ENCODE measurements at regions not wholly inside any gene's neighbourhood (a gene's known extent, or its start where the extent isn't known, plus 50 kb on each side); places are given as distances from the start of the nearest gene placed in this dataset.

GRCh38 chr11:81674211-81674610 is 1059.5 kb downstream of the FAM181B start:
- DNase-seq: no peak
- no peaks in the 10 kb centered on the region for H3K4me1 ChIP-seq
- intact Hi-C loops (cut with DNase I; ENCODE audit: low total_unique reads) (no loop called here), in situ Hi-C loops (cut with MboI; ENCODE audit: low sequenced_read_pairs in 4 of 4) (no loop called here)
- ATAC-seq: no peak
- no peak overlapping the region for H3K4me3 ChIP-seq
- no peak overlapping the region for H3K27ac ChIP-seq
- H3K36me3 ChIP-seq: no peaks in the 10 kb centered on the region
- no peaks in the 10 kb centered on the region for H3K27me3 ChIP-seq
- no peaks in the 10 kb centered on the region for H3K9me3 ChIP-seq
- TF ChIP-seq CTCF (IDR thresholded peaks at IDR 0.05 in 4 of 5, conservative IDR thresholded peaks at IDR 0.05 in 1 of 5): no peak
- no peak for TF ChIP-seq POLR2A (IDR thresholded peaks at IDR 0.05)

GRCh38 chr11:81673001-81673400 is 1060.7 kb downstream of the FAM181B start:
- in situ Hi-C loops (cut with MboI; ENCODE audit: low sequenced_read_pairs in 4 of 4): no loop called here
- intact Hi-C loops (cut with DNase I; ENCODE audit: low total_unique reads): no loop called here
- ATAC-seq: no peak

GRCh38 chr11:81669935-81670543 is 1063.6 kb downstream of the FAM181B start:
- ATAC-seq: no peak
- DNase-seq: no peak
- H3K9me3 ChIP-seq: no peaks in the 10 kb centered on the region
- no peak for TF ChIP-seq POLR2A (IDR thresholded peaks at IDR 0.05)
- TF ChIP-seq CTCF (IDR thresholded peaks at IDR 0.05 in 4 of 5, conservative IDR thresholded peaks at IDR 0.05 in 1 of 5): no peak
- intact Hi-C loops (cut with DNase I; ENCODE audit: low total_unique reads) (no loop called here), in situ Hi-C loops (cut with MboI; ENCODE audit: low sequenced_read_pairs in 4 of 4) (no loop called here)
- no peaks in the 10 kb centered on the region for H3K4me1 ChIP-seq
- no peak overlapping the region for H3K4me3 ChIP-seq
- no peaks in the 10 kb centered on the region for H3K36me3 ChIP-seq
- no peak overlapping the region for H3K27ac ChIP-seq
- H3K27me3 ChIP-seq: no peaks in the 10 kb centered on the region

More at GRCh38 chr11:81673001-81673400, 1060.7 kb downstream of the FAM181B start:
- H3K4me3 ChIP-seq: no peak overlapping the region
- H3K27ac ChIP-seq: no peak overlapping the region
- no peak for DNase-seq
- H3K9me3 ChIP-seq: no peaks in the 10 kb centered on the region
- TF ChIP-seq POLR2A (IDR thresholded peaks at IDR 0.05) (no peak), CTCF (IDR thresholded peaks at IDR 0.05 in 4 of 5, conservative IDR thresholded peaks at IDR 0.05 in 1 of 5) (no peak)
- H3K36me3 ChIP-seq: no peaks in the 10 kb centered on the region
- no peaks in the 10 kb centered on the region for H3K4me1 ChIP-seq
- no peaks in the 10 kb centered on the region for H3K27me3 ChIP-seq

GRCh38 chr11:81658722-81659121 is 1074.9 kb downstream of the FAM181B start:
- no peaks in the 10 kb centered on the region for H3K9me3 ChIP-seq
- H3K27ac ChIP-seq: no peak overlapping the region
- in situ Hi-C loops (cut with MboI; ENCODE audit: low sequenced_read_pairs in 4 of 4) (no loop called here), intact Hi-C loops (cut with DNase I; ENCODE audit: low total_unique reads) (no loop called here)
- TF ChIP-seq CTCF (IDR thresholded peaks at IDR 0.05 in 4 of 5, conservative IDR thresholded peaks at IDR 0.05 in 1 of 5) (no peak), POLR2A (IDR thresholded peaks at IDR 0.05) (no peak)
- ATAC-seq (no peak), DNase-seq (no peak)
- H3K4me3 ChIP-seq: no peak overlapping the region
- H3K27me3 ChIP-seq: no peaks in the 10 kb centered on the region
- H3K36me3 ChIP-seq: no peaks in the 10 kb centered on the region
- no peaks in the 10 kb centered on the region for H3K4me1 ChIP-seq

GRCh38 chr11:81655351-81655750 is 1078.3 kb downstream of the FAM181B start:
- in situ Hi-C loops (cut with MboI; ENCODE audit: low sequenced_read_pairs in 4 of 4): no loop called here
- Histone ChIP-seq H3K27me3 (no peaks in the 10 kb centered on the region), H3K9me3 (no peaks in the 10 kb centered on the region)

More at GRCh38 chr11:81655351-81655750, 1078.3 kb downstream of the FAM181B start:
- no peak for ATAC-seq
- Histone ChIP-seq H3K4me1 (no peaks in the 10 kb centered on the region), H3K36me3 (no peaks in the 10 kb centered on the region), H3K4me3 (no peak overlapping the region), H3K27ac (no peak overlapping the region)
- TF ChIP-seq CTCF (IDR thresholded peaks at IDR 0.05 in 4 of 5, conservative IDR thresholded peaks at IDR 0.05 in 1 of 5) (no peak), POLR2A (IDR thresholded peaks at IDR 0.05) (no peak)
- no peak for DNase-seq
- intact Hi-C loops (cut with DNase I; ENCODE audit: low total_unique reads): no loop called here

Data from gastrocnemius medialis (tissue), 4 donors.